ENCODE measurements at regions not wholly inside any gene's neighbourhood (a gene's known extent, or its start where the extent isn't known, plus 50 kb on each side); places are given as distances from the start of the nearest gene placed in this dataset.

- no peak for DNase-seq
Observed at GRCh38 chr7:67940400-67940799, 943.8 kb downstream of the TYW1 start.

GRCh38 chr7:67947191-67947590 is 950.6 kb downstream of the TYW1 start:
- DNase-seq: no peak

- no peak for DNase-seq
Observed at GRCh38 chr7:67947646-67948045, 951.0 kb downstream of the TYW1 start.

- DNase-seq: no peak
Observed at GRCh38 chr7:67950321-67951083, 953.9 kb downstream of the TYW1 start.

- DNase-seq: no peak
Observed at GRCh38 chr7:67955061-67955460, 958.4 kb downstream of the TYW1 start.

GRCh38 chr7:67962863-67963262 is 966.2 kb downstream of the TYW1 start:
- no peak for DNase-seq

DNA sequence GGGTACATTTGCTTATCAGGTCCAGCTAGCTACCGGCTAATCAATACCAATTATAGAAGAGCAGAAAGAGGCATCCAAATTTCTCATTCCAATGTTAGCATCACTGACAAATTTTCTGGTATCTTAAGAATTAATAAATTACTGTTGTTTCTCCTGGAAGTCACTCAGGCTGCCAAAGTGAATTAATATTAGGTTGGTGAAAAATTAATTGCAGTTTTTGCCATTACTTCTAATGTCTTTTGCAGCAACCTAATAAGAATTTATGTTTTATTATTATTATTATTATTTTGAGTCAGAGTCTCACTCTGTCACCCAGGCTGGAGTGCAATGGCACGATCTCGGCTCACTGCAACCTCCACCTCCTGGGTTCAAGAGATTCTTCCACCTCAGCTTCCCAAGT is 979.9 kb downstream of the TYW1 start:
- DNase-seq: no peak

DNA sequence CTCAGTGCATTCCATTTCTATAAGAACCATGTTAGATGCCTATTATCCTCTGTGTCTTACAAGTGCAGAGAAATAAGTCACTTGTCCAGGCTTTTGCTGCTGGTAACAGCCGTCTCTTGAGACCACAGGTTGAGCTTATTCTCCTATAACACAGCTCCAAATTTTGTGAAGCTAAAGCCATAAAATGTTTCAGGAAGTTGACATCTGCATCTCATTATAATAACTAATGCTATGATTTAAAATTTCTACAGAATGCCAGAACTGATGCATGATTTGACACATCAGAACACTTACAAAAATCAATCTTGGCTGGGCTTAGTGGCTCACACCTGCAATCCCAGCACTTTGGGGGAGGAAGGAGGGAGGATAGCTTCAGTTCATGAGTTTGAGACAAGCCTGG is 986.9 kb downstream of the TYW1 start:
- DNase-seq: no peak

GRCh38 chr7:67984326-67984725 is 987.7 kb downstream of the TYW1 start:
- DNase-seq: no peak

DNA sequence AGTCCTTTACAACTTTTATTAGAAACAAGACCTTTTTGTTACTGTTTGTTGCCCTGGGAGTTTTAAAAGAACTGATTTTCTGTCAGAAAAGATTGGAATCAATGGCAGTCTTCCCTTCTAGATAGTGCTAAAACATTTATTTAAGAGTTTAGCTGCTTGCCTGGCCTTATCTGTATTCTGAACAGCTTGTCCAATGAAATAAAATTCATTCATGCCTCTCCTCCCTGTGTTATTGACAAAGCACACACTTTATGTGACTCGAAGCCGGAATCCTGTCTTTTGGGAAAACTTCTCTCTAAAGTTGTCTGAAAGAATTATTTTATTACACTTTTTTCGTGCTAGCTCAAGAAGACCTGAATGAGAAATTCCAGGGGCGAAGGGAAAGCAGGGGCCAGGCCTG is 992.5 kb downstream of the TYW1 start:
- DNase-seq: no peak

- no peak for DNase-seq
Observed at GRCh38 chr7:67990003-67990402, 993.4 kb downstream of the TYW1 start.

- no peak for DNase-seq
Observed at GRCh38 chr7:67990716-67991115, 994.1 kb downstream of the TYW1 start.

DNA sequence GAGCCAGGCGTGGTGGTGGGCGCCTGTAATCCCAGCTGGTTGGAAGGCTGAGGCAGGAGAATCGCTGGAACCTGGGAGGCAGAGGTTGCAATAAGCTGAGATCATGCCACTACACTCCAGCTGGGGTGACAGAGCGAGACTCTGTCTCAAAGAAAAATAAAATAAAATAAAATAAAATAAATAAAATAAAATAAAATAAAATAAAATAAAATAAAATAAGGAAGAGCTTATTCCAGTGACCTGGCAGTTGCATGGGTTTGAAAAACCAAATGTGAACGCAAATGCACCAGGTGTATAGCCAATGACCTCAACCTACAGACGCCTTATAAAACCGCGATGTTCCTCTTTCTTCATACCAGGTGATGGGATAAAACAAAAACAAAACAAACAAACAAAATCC is 995.7 kb downstream of the TYW1 start:
- DNase-seq: no peak

DNA sequence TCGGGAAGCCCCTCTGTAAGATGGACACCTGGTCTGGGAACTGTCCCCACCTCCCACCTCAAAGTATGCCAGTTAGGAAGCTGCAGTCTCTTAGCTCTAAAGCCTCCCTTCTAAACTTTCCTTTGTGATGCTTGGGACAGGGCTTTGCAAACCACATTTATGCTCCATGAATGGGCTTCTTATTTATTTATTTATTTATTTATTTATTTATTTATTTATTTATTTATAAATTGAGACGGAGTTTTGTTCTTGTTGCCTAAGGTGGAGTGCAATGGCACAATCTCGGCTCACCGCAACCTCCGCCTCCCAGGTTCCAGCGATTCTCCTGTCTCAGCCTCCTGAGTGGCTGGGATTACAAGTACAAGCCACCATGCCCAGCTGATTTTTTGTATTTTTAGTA is 1009.4 kb downstream of the TYW1 start:
- no peak for DNase-seq

DNA sequence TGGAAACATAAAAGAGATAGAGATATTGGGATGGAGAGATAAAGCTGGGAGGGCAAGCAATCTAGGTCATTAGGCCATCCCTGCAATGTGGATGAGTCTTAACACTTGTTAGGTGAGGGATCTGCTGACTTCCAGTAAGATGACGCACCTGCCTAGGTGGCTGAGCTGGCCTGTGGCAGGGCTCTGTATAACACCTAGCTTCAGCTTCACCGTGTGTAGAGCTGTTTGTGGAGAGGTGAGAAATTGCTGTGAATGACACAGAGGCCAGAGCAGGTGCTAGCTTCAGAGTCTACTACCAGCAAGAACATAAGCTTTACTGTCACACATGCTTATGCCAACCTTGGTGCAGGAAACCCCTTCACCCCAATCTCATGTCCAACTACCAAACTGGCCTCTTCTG is 1010.0 kb downstream of the TYW1 start:
- no peak for DNase-seq

DNA sequence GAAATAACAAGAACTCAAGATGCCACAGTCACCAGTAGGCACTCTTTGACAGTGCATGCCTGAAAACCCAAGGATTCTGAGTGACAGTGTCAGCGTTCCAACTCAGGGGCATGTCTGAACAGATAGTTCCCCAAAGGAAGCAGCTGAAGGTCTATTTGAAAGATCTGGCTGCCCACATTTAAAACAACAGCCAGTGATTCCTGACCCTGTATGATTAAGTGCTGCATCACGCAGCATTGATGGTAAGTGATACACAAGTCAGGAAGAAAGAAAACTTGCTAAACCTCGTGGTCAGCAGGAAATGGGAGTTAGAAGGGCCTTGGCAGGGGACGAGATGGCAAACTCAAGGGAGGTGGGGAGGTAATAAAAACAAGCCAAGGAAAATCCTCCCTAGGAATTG is 1013.1 kb downstream of the TYW1 start:
- DNase-seq: no peak

GRCh38 chr7:68014031-68014736 is 1017.6 kb downstream of the TYW1 start:
- no peak for DNase-seq

GRCh38 chr7:68015122-68015977 is 1018.7 kb downstream of the TYW1 start:
- no peak for DNase-seq

- DNase-seq: no peak
Observed at GRCh38 chr7:68015978-68016532, 1019.4 kb downstream of the TYW1 start.

DNA sequence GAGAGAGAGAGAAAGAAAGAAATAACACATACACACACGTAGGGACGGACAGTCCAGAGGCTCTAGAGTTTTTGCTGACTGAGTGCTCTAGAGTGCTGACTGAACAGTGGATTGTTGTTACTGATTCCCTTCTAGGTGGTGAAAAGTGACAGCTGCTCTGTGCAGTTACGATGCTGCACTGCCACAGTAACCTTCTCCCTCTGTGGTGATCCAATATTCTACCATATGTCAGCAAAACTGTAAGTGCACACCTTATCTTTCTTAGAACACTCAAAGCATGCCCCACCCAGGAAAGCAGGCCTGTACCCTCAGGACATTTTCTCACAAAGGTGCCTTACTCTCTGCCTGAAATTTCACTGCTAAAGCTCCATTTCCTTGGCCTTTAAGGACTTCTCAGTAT is 1023.5 kb downstream of the TYW1 start:
- DNase-seq: no peak

GRCh38 chr7:68025369-68025768 is 1028.7 kb downstream of the TYW1 start:
- no peak for DNase-seq

DNA sequence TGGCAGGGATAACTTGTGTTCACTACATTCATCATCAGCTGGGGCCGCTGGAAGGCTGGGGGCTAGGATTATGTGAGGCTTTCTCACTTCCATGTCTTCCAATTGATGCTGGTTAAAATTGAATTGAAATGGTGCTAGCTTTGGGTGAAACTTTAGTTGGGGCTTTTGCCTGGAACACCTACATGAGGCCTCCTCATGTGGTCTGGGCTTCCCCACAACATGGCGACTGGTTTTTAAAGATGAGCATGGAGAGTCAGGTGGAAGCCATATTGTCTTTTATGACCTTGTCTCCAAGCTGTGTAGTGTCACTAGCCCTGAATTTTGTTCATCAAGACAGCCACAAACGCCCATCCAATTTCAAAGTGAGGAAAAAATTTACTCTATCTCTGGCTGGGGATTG is 1033.9 kb downstream of the TYW1 start:
- no peak for DNase-seq

GRCh38 chr7:68031180-68031943 is 1034.7 kb downstream of the TYW1 start:
- DNase-seq: no peak

All from SHP77 (cell line).